ENCODE measurements at regions not wholly inside any gene's neighbourhood (a gene's known extent, or its start where the extent isn't known, plus 50 kb on each side); places are given as distances from the start of the nearest gene placed in this dataset.

GRCh38 chr14:65279510-65279909 is 133.0 kb upstream of the FUT8 start:
- no peak overlapping the region for H3K4me3 ChIP-seq (ENCODE audit: low read length)
- TF ChIP-seq CTCF (conservative IDR thresholded peaks at IDR 0.05; ENCODE audit: low read length) = no peak
- DNase-seq (ENCODE audit: low read depth) = no peak

GRCh38 chr14:65279958-65280357 is 132.6 kb upstream of the FUT8 start:
- no peak for DNase-seq (ENCODE audit: low read depth)
- TF ChIP-seq CTCF (conservative IDR thresholded peaks at IDR 0.05; ENCODE audit: low read length) = no peak
- no peak overlapping the region for H3K4me3 ChIP-seq (ENCODE audit: low read length)

GRCh38 chr14:65280653-65281052 is 131.9 kb upstream of the FUT8 start:
- no peak overlapping the region for H3K4me3 ChIP-seq (ENCODE audit: low read length)
- TF ChIP-seq CTCF (conservative IDR thresholded peaks at IDR 0.05; ENCODE audit: low read length) = no peak

GRCh38 chr14:65281991-65282895 is 130.3 kb upstream of the FUT8 start:
- TF ChIP-seq CTCF (conservative IDR thresholded peaks at IDR 0.05; ENCODE audit: low read length) = peak; percentile 36
- DNase-seq (ENCODE audit: low read depth) = peak; percentile 93
- peak overlapping the region; percentile 38 for H3K4me3 ChIP-seq (ENCODE audit: low read length)

More at GRCh38 chr14:65280653-65281052, 131.9 kb upstream of the FUT8 start:
- DNase-seq (ENCODE audit: low read depth) = no peak

GRCh38 chr14:65282896-65283253 is 129.7 kb upstream of the FUT8 start:
- TF ChIP-seq CTCF (conservative IDR thresholded peaks at IDR 0.05; ENCODE audit: low read length) = no peak
- H3K4me3 ChIP-seq (ENCODE audit: low read length) = peak overlapping the region; percentile 38
- no peak for DNase-seq (ENCODE audit: low read depth)

- TF ChIP-seq CTCF (conservative IDR thresholded peaks at IDR 0.05; ENCODE audit: low read length) = peak; percentile 33
- peak; percentile 10 for DNase-seq (ENCODE audit: low read depth)
- no peak overlapping the region for H3K4me3 ChIP-seq (ENCODE audit: low read length)
These were observed 126.1 kb upstream of the FUT8 start for GRCh38 chr14:65286443-65286842.
